Skin epidermis (tissue), 12 donors: ENCODE measurements at regions not wholly inside any gene's neighbourhood (a gene's known extent, or its start where the extent isn't known, plus 50 kb on each side); places are given as distances from the start of the nearest gene placed in this dataset.

Experiments
- H3K27ac ChIP-seq, 21 experiments: fragments of 200-600 bp; sonication (generic) in 11 of 21; one replicate each; pipeline ENCODE4 v1.5.0; 2020; ENCODE audit warnings: mild to moderate bottlenecking in 3 of 21, inconsistent platforms in 2 of 21, moderate library complexity in 2 of 21
- H3K4me3 ChIP-seq, 7 experiments: fragments of 200-600 bp; sonication (generic) in 2 of 7; one replicate each; pipeline ENCODE4 v1.5.0; 2020; ENCODE audit warnings: inconsistent platforms in 2 of 7, mild to moderate bottlenecking in 2 of 7, moderate library complexity in 1 of 7

DNA sequence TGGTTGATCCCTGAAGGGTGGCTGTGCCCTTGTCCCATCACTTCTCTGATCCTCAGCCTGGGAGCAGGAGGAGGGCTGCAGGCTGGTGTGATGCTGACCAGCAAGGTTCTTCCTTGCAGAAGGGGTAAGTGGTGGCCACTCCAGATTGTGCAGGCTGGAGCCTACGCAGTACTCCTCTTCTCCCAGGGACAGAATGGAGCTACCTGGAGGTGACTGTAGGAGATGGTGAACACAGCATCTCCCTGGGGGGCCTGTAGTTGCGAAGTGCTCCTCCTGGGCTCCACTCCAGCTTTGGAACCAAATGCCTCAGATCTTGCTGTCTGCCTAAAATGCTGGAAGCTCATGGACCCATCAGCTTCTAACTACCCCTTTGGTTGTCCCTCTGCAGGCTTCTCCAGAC is 323.6 kb upstream of the PODXL start:
- no peak overlapping the region for H3K27ac ChIP-seq
- no peak overlapping the region for H3K4me3 ChIP-seq

DNA sequence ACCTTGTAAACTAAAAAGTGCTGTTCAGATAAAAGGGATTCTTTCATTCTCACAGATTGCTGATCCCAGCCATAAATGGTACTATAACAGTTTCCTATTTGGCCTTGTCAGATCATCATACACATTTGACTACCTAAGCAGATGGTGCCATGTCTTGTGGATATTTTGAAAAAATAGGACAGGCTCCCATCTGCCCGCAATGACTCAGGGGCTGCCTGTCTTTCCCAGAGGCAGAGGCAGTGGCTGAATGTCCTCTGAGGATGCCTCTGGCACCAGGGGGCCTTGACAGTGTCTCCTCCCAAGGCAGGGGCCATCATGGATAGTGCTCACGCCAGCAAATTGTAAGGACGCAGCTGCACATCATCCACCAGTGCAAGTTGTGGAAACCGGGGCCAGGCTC is 323.0 kb upstream of the PODXL start:
- no peak overlapping the region for H3K27ac ChIP-seq
- no peak overlapping the region for H3K4me3 ChIP-seq

DNA sequence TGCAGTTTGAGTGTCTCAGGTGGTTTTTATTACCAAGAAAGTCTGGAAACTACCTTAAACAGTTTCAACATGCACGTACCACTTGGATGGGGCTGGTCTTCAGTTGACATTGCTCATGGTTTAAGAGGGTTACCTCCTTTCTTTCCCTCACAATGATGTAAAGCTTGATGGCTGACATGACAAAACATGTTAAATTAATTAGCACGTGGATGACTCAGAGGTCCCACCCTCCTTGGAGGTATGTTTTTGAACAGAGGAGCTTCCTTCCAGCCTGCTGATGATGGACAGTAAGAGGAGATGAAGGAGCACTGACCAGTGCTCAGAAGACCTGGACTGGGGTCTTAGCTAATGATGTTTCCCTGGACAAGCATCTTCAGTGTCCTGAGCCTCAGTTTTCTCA is 322.3 kb upstream of the PODXL start:
- no peak overlapping the region for H3K27ac ChIP-seq

GRCh38 chr7:131873581-131873980 is 317.2 kb upstream of the PODXL start:
- no peak overlapping the region for H3K4me3 ChIP-seq
- H3K27ac ChIP-seq: no peak overlapping the region

More for the DNA sequence above, 322.3 kb upstream of the PODXL start:
- H3K4me3 ChIP-seq: no peak overlapping the region

GRCh38 chr7:131869986-131870385 is 313.6 kb upstream of the PODXL start:
- no peak overlapping the region for H3K27ac ChIP-seq

DNA sequence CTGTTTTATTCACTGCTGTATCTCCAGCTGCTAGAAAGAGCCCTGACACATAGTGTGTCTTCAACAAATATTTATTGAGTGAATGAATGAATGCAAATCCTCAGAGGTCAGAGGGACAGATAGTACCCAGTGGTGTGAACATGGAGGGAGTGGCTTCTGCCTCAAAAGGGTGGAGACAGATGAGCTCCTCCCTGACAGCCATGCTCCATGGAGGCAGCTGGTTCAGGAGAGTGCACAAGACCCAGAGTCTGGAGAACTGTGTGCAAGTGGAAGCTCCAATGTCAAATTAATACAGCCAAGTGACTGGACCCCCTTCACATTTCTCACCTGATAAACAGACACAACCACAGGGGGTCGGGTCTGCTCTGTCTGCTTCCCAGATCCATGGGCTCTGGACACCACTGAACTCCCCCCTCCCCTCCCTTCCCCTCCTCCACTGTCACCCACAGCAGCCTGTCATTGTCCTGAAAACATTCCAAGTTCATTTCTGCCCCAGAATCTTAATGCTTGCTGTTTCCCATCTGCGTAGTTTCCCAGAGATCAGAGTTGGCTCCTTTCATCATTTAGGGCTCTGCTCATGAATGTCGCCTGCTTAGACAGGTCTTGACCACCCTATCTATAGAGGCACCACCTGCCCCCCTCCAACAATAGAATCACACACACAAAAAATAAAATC is 312.9 kb upstream of the PODXL start:
- no peak overlapping the region for H3K4me3 ChIP-seq
- no peak overlapping the region for H3K27ac ChIP-seq

More at GRCh38 chr7:131869986-131870385, 313.6 kb upstream of the PODXL start:
- no peak overlapping the region for H3K4me3 ChIP-seq

DNA sequence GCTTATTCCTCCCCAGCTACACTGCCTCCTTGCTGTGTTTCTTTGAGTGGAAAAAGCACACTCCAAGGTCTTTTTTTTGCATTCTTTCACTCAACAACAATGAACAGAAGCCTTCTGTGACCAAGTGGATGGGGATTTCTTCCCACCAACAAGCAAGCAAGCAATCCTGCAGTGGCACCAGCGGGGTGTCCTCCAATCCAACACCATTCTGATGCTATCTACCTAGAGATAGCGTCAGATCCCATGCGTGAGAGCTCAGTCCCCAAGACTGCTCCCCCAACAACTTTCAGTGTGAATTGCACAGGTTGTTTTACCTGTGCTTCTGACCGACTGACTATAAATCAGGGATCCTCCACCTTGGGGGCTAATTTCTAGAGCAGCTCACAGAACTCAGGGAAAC is 311.0 kb upstream of the PODXL start:
- Histone ChIP-seq H3K4me3 (no peak overlapping the region), H3K27ac (no peak overlapping the region)

- Histone ChIP-seq H3K4me3 (no peak overlapping the region), H3K27ac (no peak overlapping the region)
Measured at GRCh38 chr7:131865911-131866310, 309.5 kb upstream of the PODXL start.

- H3K4me3 ChIP-seq: no peak overlapping the region
- H3K27ac ChIP-seq: no peak overlapping the region
Measured at GRCh38 chr7:131861620-131862346, 305.4 kb upstream of the PODXL start.

GRCh38 chr7:131859147-131859821 is 302.9 kb upstream of the PODXL start:
- Histone ChIP-seq H3K4me3 (no peak overlapping the region), H3K27ac (no peak overlapping the region)

DNA sequence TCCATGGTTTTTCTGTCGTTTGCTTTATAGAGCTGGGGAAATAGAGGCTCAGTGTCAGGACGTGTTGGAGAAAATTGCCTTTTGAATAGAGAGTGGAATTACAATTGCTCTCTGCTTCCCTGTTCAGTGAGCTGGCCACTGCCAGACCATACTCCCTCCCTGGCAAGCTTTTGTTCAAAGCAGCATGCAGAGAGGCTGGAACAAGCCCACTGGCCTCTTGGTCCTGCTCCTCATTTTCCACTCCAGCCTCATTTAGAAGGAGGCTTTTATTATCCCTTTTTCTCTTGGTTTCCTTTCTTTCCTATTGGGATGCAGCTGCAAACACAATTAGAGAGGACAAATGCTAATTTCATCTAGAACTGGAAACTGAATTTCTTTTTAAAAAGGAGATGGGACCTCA is 302.2 kb upstream of the PODXL start:
- Histone ChIP-seq H3K27ac (no peak overlapping the region), H3K4me3 (no peak overlapping the region)

GRCh38 chr7:131849472-131849871 is 293.0 kb upstream of the PODXL start:
- Histone ChIP-seq H3K27ac (no peak overlapping the region), H3K4me3 (no peak overlapping the region)

DNA sequence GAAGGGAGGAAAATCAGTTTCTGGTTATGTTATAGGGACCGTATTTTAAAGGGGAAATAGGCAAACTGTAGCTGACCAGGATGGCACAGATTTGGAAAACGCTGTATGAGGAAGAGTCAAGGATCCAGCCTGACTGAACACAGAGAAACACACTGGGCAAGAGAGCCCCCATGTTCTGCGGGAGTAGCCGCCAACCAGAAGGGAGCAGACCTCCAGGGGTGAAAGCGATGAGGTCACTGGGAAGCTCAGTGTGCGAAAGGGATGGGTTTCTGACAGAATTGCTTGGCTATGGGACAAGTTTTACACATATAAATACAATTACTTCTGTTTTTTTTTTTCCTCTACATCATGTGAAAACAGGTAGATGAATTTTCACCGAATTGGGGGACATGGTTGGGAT is 291.6 kb upstream of the PODXL start:
- Histone ChIP-seq H3K4me3 (no peak overlapping the region), H3K27ac (no peak overlapping the region)

- Histone ChIP-seq H3K27ac (no peak overlapping the region), H3K4me3 (no peak overlapping the region)
Measured at GRCh38 chr7:131845573-131846314, 289.3 kb upstream of the PODXL start.

- H3K4me3 ChIP-seq: no peak overlapping the region
- no peak overlapping the region for H3K27ac ChIP-seq
Measured at GRCh38 chr7:131844369-131844768, 287.9 kb upstream of the PODXL start.

GRCh38 chr7:131843898-131844331 is 287.5 kb upstream of the PODXL start:
- no peak overlapping the region for H3K27ac ChIP-seq
- H3K4me3 ChIP-seq: no peak overlapping the region

DNA sequence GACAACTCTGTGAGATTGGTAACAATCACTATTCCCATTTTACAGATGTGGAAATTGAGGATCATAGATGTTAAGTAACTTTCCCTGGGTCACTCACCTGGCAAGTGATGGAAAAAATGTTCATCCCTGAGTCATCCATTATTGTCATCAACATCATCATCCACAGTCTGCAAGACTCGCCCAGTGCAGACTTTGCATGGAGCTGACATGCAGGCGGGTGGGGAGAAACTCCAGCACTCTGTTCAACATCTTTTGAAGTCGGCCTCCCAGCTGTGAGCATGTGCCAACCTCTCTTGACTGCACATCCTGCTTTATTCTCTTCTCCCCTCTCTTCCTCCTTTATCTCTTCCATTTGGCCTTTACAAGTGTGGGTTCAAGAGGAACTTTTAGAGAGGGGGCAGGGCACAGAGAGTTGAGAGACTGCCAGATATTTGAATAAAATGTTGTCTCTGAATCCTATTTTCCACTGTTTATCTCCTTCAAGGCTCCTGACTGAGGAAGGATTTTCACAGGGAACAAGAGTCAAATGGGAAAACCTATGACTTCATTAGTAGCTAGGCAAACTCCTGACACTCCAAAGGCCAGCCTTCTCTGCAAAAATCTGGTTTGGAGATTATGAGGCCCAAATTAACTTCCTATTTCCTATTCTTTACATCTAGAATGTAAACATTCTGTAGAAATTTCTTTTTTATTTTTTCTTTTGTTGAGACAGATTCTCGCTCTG is 283.7 kb upstream of the PODXL start:
- no peak overlapping the region for H3K4me3 ChIP-seq
- no peak overlapping the region for H3K27ac ChIP-seq

GRCh38 chr7:131836733-131837132 is 280.3 kb upstream of the PODXL start:
- Histone ChIP-seq H3K4me3 (no peak overlapping the region), H3K27ac (no peak overlapping the region)

- no peak overlapping the region for H3K4me3 ChIP-seq
- H3K27ac ChIP-seq: no peak overlapping the region
Measured at GRCh38 chr7:131835141-131835540, 278.7 kb upstream of the PODXL start.

GRCh38 chr7:131830681-131831080 is 274.3 kb upstream of the PODXL start:
- H3K27ac ChIP-seq: no peak overlapping the region

More at GRCh38 chr7:131830681-131831080, 274.3 kb upstream of the PODXL start:
- H3K4me3 ChIP-seq: no peak overlapping the region
